ENCODE measurements at regions not wholly inside any gene's neighbourhood (a gene's known extent, or its start where the extent isn't known, plus 50 kb on each side); places are given as distances from the start of the nearest gene placed in this dataset.

DNA sequence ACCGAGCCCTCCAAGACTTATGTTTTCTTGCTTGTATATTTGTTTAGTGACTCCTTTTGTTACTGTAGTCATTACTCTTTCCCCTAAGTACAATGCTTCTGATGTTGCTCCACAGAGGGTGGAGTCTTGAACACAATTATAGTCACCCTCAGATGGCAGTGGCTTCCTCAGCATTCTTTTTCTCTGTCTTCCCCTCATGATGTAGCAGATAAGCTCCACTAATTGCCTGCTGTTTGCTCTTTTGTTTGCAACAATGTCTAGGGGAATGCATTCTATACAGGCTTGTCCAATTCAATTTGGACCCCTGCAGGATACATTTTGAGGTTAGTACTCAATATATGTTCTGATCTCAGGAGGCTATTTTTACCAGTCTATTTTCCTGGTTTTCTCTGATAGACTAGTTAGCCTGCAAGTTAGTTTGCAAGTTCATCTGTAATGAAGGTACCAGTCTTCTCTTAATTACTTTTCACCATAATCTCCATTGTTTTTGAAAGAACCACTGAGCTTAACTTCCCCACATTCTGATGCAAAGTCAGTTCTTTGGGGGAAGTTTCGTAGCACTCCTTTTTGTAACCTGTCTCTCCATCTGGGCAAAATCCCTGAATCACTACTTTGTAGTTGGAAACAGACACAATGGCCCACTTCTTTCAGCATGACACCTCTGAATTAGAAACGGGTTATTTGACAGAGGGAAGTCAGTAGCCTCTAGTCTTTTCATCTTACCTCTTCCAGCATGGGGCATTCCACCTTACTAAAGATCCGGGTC is 1509.2 kb downstream of the CDH11 start:
- TF ChIP-seq, protein P1, sequence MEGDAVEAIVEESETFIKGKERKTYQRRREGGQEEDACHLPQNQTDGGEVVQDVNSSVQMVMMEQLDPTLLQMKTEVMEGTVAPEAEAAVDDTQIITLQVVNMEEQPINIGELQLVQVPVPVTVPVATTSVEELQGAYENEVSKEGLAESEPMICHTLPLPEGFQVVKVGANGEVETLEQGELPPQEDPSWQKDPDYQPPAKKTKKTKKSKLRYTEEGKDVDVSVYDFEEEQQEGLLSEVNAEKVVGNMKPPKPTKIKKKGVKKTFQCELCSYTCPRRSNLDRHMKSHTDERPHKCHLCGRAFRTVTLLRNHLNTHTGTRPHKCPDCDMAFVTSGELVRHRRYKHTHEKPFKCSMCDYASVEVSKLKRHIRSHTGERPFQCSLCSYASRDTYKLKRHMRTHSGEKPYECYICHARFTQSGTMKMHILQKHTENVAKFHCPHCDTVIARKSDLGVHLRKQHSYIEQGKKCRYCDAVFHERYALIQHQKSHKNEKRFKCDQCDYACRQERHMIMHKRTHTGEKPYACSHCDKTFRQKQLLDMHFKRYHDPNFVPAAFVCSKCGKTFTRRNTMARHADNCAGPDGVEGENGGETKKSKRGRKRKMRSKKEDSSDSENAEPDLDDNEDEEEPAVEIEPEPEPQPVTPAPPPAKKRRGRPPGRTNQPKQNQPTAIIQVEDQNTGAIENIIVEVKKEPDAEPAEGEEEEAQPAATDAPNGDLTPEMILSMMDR (IDR thresholded peaks at IDR 0.05), result no peak
- H3K27ac ChIP-seq, result no peak overlapping the region
- no peaks in the 10 kb centered on the region for H3K36me3 ChIP-seq
- intact Hi-C loops (cut with DNase I; ENCODE audit: low total_unique reads), result no loop called here
- no peak overlapping the region for H3K4me3 ChIP-seq
- H3K4me1 ChIP-seq, result peaks cover 0 to 6% (median 0%) of the 10 kb centered on the region in 4 donors
- peaks cover 0 to 7% of the 10 kb centered on the region in 2 donors for H3K27me3 ChIP-seq
- DNase-seq, result no peak
- no peaks in the 10 kb centered on the region for H3K9me3 ChIP-seq

DNA sequence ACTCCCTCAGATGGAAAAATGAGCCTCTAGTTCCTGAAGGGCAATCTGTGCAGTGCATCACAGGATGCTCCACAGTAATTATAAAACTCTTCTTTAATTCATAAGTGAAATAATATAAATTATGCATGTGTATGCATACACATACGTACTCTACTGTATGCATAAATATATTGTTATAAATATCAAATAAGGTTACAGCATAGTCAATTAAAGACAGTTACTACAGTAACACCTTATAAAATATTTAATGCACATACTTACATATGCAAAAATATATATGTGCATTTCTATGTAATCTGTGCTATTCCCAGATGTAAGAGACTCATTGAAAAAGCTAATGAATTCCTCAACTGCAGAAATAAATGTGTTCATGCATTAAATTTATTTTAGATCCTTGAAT is 1515.1 kb downstream of the CDH11 start:
- no peak overlapping the region for H3K4me3 ChIP-seq
- no peak overlapping the region for H3K27ac ChIP-seq
- intact Hi-C loops (cut with DNase I; ENCODE audit: low total_unique reads), result no loop called here
- H3K36me3 ChIP-seq, result no peaks in the 10 kb centered on the region
- no peaks in the 10 kb centered on the region for H3K9me3 ChIP-seq
- no peaks in the 10 kb centered on the region for H3K27me3 ChIP-seq
- no peaks in the 10 kb centered on the region for H3K4me1 ChIP-seq
- DNase-seq, result no peak
- TF ChIP-seq, protein P1 (IDR thresholded peaks at IDR 0.05), result no peak

DNA sequence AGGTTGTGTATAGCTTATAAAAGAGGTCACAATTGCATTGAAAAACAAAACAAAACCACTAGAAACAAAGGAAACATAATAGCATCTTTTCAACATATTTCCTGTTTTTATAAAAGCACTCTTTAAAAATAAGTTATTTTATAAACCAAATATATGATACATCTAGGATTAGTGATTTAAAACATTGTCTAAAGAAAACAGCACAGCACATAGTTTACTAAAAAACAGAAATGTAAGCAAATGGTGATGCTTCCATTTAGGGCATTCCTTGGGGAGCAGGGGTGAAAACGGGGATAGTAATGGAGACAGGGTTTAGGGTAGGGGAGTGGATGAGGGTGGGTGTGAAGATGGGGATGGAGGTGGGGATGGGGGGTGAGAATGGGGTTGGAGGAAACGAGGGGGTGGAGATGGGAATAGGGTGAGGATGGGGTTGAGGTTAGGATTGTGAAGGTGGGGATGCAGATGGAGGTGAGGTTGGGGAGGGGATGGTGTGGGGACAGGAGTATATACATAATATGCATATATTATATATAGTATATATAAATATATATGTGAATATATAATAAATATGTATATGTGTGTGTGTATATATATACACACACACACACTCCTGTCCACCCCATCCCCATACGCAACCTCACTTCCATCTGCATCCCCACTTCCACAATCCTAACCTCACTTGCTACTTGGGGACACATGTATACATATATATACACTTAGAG is 1519.5 kb downstream of the CDH11 start:
- intact Hi-C loops (cut with DNase I; ENCODE audit: low total_unique reads), result no loop called here
- Histone ChIP-seq H3K9me3 (no peaks in the 10 kb centered on the region), H3K4me1 (no peaks in the 10 kb centered on the region), H3K36me3 (no peaks in the 10 kb centered on the region), H3K27me3 (no peaks in the 10 kb centered on the region), H3K27ac (no peak overlapping the region), H3K4me3 (no peak overlapping the region)
- DNase-seq, result no peak
- TF ChIP-seq, protein P1 (IDR thresholded peaks at IDR 0.05), result no peak

DNA sequence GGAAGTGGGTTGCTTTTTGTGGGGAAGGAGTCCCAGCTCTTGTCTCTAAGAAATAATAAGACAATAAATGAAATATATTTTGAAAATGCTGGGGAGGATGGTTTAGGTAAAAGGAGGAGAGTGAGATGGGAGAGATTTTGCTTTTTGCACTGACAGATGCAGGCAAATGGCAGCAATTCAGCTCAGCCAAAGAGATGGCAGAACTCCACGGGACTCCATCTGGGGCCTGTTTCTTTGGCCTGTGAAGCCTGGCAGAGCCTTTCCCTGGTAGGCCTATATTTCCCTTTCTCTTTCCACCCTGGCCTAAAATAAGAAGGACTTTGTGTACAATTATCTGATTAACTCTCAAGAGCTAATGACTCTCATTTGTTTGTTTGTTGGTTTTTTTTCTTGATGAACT is 1525.1 kb downstream of the CDH11 start:
- Histone ChIP-seq H3K4me3 (no peak overlapping the region), H3K36me3 (no peaks in the 10 kb centered on the region), H3K4me1 (no peaks in the 10 kb centered on the region), H3K9me3 (no peaks in the 10 kb centered on the region), H3K27me3 (no peaks in the 10 kb centered on the region), H3K27ac (no peak overlapping the region)
- intact Hi-C loops (cut with DNase I; ENCODE audit: low total_unique reads), result no loop called here
- DNase-seq, result no peak
- TF ChIP-seq, protein P1 (IDR thresholded peaks at IDR 0.05), result no peak

DNA sequence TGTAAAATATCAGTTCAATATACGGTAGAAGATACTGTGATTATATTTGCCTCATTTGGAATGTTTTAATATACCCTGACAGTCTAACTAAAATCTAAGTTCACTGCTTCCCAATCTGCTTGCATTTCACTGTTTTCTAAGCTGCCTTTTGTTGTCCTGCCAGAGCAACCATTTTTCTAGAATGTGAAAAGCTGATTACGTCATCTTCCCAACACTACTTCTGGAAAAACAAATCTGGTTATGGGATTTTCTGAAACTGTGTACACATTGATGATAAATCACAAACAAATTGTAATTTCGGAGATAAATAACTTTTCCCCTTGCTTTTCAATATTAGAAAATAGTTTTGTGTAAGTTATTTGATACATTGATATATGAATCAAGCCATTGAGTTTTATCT is 1529.0 kb downstream of the CDH11 start:
- Histone ChIP-seq H3K4me1 (no peaks in the 10 kb centered on the region), H3K4me3 (no peak overlapping the region), H3K36me3 (no peaks in the 10 kb centered on the region), H3K27me3 (no peaks in the 10 kb centered on the region), H3K9me3 (no peaks in the 10 kb centered on the region), H3K27ac (no peak overlapping the region)
- DNase-seq, result no peak
- intact Hi-C loops (cut with DNase I; ENCODE audit: low total_unique reads), result no loop called here
- TF ChIP-seq, protein P1 (IDR thresholded peaks at IDR 0.05), result no peak

Data from tibial artery (tissue), 4 donors.